Brain microvascular endothelial cell (primary cell): ENCODE measurements at regions not wholly inside any gene's neighbourhood (a gene's known extent, or its start where the extent isn't known, plus 50 kb on each side); places are given as distances from the start of the nearest gene placed in this dataset.

Source experiments
- DNase-seq: peaks from one replicate; pipeline ENCODE4 v3.0.0-alpha.2; 2020
- H3K27ac ChIP-seq: fragments of 250-450 bp; sonication (Bioruptor Pico); 2 replicates; pipeline ENCODE4 v1.5.1; 2020; ENCODE audit warnings: mild to moderate bottlenecking, moderate library complexity
- H3K27me3 ChIP-seq: fragments of 250-450 bp; sonication (Bioruptor Pico); replicated peaks from 2 replicates; pipeline ENCODE4 v1.5.1; 2020; ENCODE audit warnings: mild to moderate bottlenecking
- H3K36me3 ChIP-seq: fragments of 250-450 bp; sonication (Bioruptor Pico); replicated peaks from 2 replicates; pipeline ENCODE4 v1.5.1; 2020; ENCODE audit warnings: mild to moderate bottlenecking
- H3K4me3 ChIP-seq: 2 replicates; pipeline ENCODE4 v1.5.1; 2011; ENCODE audit warnings: low read depth, mild to moderate bottlenecking, control low read depth, low read length, moderate library complexity
- CTCF ChIP-seq: IDR thresholded peaks from 2 replicates; pipeline ENCODE4 v1.5.1; 2011; ENCODE audit warnings: low read depth, mild to moderate bottlenecking, moderate library complexity, low read length, control low read depth, inconsistent platforms; ENCODE audit errors: missing control alignments
- in situ Hi-C: cut with HindIII; loops from 2 replicates; pipeline ENCODE4 v1.10.0; 2017; ENCODE audit warnings: low sequenced_read_pairs, low pct_ligation_motif_present

GRCh38 chr2:7711167-7711566 lies 794.0 kb downstream of the RNF144A start:
- in situ Hi-C loops, result no loop called here
- DNase-seq, result no peak
- Histone ChIP-seq H3K4me3 (no peak overlapping the region), H3K27ac (no peak overlapping the region), H3K36me3 (no peaks in the 10 kb centered on the region), H3K27me3 (no peaks in the 10 kb centered on the region)
- no peak for TF ChIP-seq CTCF

GRCh38 chr2:7719876-7720275 lies 802.7 kb downstream of the RNF144A start:
- no peaks in the 10 kb centered on the region for H3K27me3 ChIP-seq
- TF ChIP-seq CTCF, result no peak
- no peaks in the 10 kb centered on the region for H3K36me3 ChIP-seq
- H3K4me3 ChIP-seq, result no peak overlapping the region
- in situ Hi-C loops, result no loop called here
- H3K27ac ChIP-seq, result no peak overlapping the region
- DNase-seq, result no peak

GRCh38 chr2:7721413-7721995 lies 804.3 kb downstream of the RNF144A start:
- in situ Hi-C loops, result no loop called here
- no peaks in the 10 kb centered on the region for H3K27me3 ChIP-seq
- H3K4me3 ChIP-seq, result no peak overlapping the region
- no peak for DNase-seq
- H3K36me3 ChIP-seq, result no peaks in the 10 kb centered on the region
- H3K27ac ChIP-seq, result no peak overlapping the region
- no peak for TF ChIP-seq CTCF

- in situ Hi-C loops, result no loop called here
- Histone ChIP-seq H3K36me3 (no peaks in the 10 kb centered on the region), H3K27me3 (no peaks in the 10 kb centered on the region), H3K4me3 (no peak overlapping the region), H3K27ac (no peak overlapping the region)
- TF ChIP-seq CTCF, result no peak
- DNase-seq, result no peak
Measured at GRCh38 chr2:7722212-7722910, 805.1 kb downstream of the RNF144A start.

- H3K36me3 ChIP-seq, result no peaks in the 10 kb centered on the region
- no peak for TF ChIP-seq CTCF
- H3K27ac ChIP-seq, result no peak overlapping the region
- H3K27me3 ChIP-seq, result no peaks in the 10 kb centered on the region
- H3K4me3 ChIP-seq, result no peak overlapping the region
- DNase-seq, result no peak
- in situ Hi-C loops, result no loop called here
Measured at GRCh38 chr2:7724336-7724735, 807.1 kb downstream of the RNF144A start.

GRCh38 chr2:7725171-7725849 lies 808.1 kb downstream of the RNF144A start:
- no peak for TF ChIP-seq CTCF
- DNase-seq, result no peak
- H3K36me3 ChIP-seq, result no peaks in the 10 kb centered on the region
- no peaks in the 10 kb centered on the region for H3K27me3 ChIP-seq
- in situ Hi-C loops, result no loop called here
- H3K27ac ChIP-seq, result no peak overlapping the region
- H3K4me3 ChIP-seq, result no peak overlapping the region
